Right cardiac atrium (tissue), 5 donors: ENCODE measurements at regions not wholly inside any gene's neighbourhood (a gene's known extent, or its start where the extent isn't known, plus 50 kb on each side); places are given as distances from the start of the nearest gene placed in this dataset.

ENCODE experiments used
- ATAC-seq, 2 donors: fragments of 200-7000 bp; cut with Tn5 transposase; one replicate each; pipeline versions ENCODE4 v1.8.0 to v1.9.1; 2020; ENCODE audit warnings: moderate library complexity in 2 of 2, mild to moderate bottlenecking in 1 of 2
- DNase-seq, 3 donors: peaks; one replicate each; pipeline ENCODE4 v3.0.0-alpha.2; 2020
- H3K27ac ChIP-seq: one replicate; pipeline ENCODE4 v1.5.1; 2013; ENCODE audit warnings: mild to moderate bottlenecking, low read length, control low read depth, moderate library complexity
- H3K27me3 ChIP-seq: one replicate; pipeline ENCODE4 v1.6.1; 2013; ENCODE audit not compliant: control insufficient read depth, insufficient read depth
- H3K4me1 ChIP-seq: one replicate; pipeline ENCODE4 v1.6.1; 2013; ENCODE audit warnings: low read length; ENCODE audit not compliant: control insufficient read depth, insufficient read depth
- H3K4me3 ChIP-seq: one replicate; pipeline ENCODE4 v1.5.1; 2013; ENCODE audit warnings: low read length, control low read depth
- H3K9me3 ChIP-seq: one replicate; pipeline ENCODE4 v1.6.1; 2013; ENCODE audit warnings: low read length; ENCODE audit not compliant: control insufficient read depth
- WGBS: extraction: QIAGEN DNeasy Blood & Tissue Kit; methylation state at CpG from one replicate; pipeline ENCODE4 v1.1.7; 2013; 5-methylcytosine and 5-hydroxymethylcytosine counted together
- intact Hi-C, 4 donors: fragments of 100-400 bp; cut with DNase I; formaldehyde crosslinking; loops; one replicate each; pipeline versions ENCODE4 v1.11.0 to v1.14.0; 2022 to 2023
- donor health status: healthy with polysubstance abuse.
- donor health status: DM: no; HTN: yes; CAD: no.
- donor health status: DM: no; HTN: no; CAD: no.
- donor health status: DM: no; HTN: yes; CAD: no; lungs with severe emphysema.
- donor health status: DM: yes; HTN: yes; CAD: no.

DNA sequence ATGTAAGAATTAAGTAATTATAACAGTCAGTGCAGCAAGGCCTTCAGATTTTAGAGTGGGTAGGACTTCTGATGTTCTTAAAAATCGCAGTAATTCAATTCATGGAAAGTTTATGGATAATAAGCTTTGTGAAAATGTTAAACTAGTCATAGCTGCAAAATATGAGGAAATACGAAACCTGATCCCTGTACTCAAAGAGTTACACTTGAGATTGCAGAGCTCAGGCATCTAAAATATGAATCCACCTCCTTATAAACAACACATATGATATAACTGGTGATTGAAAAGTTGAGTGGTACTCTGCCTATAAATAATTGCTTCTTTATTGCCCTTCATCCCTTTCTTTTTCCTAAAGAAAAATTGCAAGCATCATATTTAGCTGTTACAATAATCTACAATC, 473.3 kb downstream of the OTOL1 start:
- DNase-seq, result no peak

DNA sequence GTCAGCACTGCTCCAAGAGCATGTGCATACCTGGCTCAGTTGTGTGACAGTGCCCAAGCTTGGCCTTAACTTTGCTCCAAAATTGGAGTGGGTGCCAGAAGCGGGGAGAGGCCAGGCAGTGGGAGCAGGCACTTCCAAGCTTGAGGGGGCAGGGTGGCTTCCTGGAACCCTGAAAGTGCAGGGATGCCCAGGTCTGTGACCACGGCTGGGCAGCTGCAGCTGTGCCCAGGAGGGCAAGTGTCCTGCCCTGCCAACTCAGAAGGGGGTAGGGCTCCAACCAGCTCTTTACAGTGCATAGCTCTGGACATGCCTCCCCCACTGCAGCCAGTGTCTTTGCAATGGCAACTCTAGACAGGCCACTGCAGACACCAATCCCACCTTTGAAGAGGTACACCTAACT, 478.6 kb downstream of the OTOL1 start:
- Histone ChIP-seq H3K4me3 (no peak overlapping the region), H3K9me3 (no peaks in the 10 kb centered on the region), H3K4me1 (no peaks in the 10 kb centered on the region), H3K27ac (no peak overlapping the region), H3K27me3 (no peaks in the 10 kb centered on the region)
- 82% methylated on average over 2 of the region's 2 CpGs for WGBS
- ATAC-seq, result no peak
- intact Hi-C loops, result no loop called here
- DNase-seq, result peak in 1 of 3 donors; percentile 20

More for the DNA sequence above, 473.3 kb downstream of the OTOL1 start:
- Histone ChIP-seq H3K4me1 (no peaks in the 10 kb centered on the region), H3K27ac (no peak overlapping the region), H3K27me3 (no peaks in the 10 kb centered on the region), H3K4me3 (no peak overlapping the region), H3K9me3 (no peaks in the 10 kb centered on the region)
- 80% methylated on average over 2 of the region's 2 CpGs for WGBS
- no peak for ATAC-seq
- intact Hi-C loops, result no loop called here

DNA sequence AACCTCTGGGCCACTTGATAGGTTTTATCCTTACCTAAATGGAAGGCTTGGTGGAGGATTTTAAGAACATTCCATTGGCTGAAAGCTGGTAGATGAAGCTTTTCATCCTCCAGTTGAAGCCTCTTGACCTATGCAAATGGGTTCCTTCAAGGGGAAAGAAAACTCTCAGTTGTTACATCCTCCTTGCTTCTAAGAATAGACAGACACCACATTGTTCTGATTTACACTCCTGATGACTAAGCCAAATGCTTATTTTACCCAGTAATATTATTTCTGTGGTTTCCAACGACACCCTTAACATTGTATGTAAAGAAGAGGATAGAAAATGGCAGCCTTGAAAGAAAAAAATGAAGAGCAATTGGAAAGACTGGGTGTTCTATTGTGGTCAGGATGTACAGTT, 480.5 kb downstream of the OTOL1 start:
- Histone ChIP-seq H3K27ac (no peak overlapping the region), H3K4me1 (no peaks in the 10 kb centered on the region), H3K9me3 (no peaks in the 10 kb centered on the region), H3K27me3 (no peaks in the 10 kb centered on the region), H3K4me3 (no peak overlapping the region)
- ATAC-seq (no peak), DNase-seq (no peak)
- intact Hi-C loops, result no loop called here
- WGBS, result 60% methylated on average over 1 of the region's 1 CpG

DNA sequence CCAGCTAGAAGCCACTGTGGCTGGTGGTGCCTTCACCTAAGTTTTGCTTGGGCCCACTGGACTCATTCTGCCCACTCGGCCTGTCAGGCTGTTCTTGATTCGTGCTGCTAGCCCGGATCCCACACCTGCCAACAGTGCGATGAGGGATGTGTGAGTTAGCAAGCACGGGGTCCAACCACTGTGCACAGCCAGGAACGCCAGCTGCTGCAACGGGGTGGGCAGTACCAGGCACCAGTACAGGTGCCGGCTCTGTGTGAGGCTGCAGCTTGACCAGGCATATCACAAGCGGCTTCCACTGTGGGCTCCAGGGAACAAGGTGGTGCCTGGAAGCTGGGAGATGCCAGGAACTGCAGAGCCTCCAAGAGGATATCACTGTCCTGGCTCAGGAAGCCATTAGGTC, 481.2 kb downstream of the OTOL1 start:
- no peaks in the 10 kb centered on the region for H3K27me3 ChIP-seq
- H3K4me3 ChIP-seq, result no peak overlapping the region
- intact Hi-C loops, result no loop called here
- WGBS, result 88% methylated on average over 9 of the region's 9 CpGs
- DNase-seq (no peak), ATAC-seq (no peak)
- H3K27ac ChIP-seq, result no peak overlapping the region
- no peaks in the 10 kb centered on the region for H3K9me3 ChIP-seq
- no peaks in the 10 kb centered on the region for H3K4me1 ChIP-seq

DNA sequence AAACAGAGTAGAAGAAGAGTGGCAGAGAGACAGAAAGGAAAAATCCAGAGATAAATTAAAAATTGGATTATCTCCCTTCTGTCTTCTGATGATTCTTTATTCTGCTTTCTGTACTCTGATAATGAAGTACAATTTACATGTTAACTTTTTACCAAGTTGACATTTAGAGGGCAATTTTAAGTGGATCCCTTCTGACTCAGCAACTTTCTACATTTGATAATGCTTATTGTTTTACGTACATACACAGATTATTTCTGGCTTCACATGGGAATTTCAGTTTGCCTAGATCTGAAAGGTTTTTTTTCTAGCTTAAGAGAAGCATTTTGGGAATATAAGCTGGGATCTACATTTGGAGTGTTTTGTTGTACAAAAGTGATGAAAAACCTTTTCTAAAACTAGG, 491.3 kb downstream of the OTOL1 start:
- WGBS, result 19% methylated on average over 1 of the region's 1 CpG
- intact Hi-C loops, result no loop called here
- no peaks in the 10 kb centered on the region for H3K9me3 ChIP-seq
- no peak for DNase-seq
- no peak overlapping the region for H3K27ac ChIP-seq
- no peak overlapping the region for H3K4me3 ChIP-seq
- H3K4me1 ChIP-seq, result no peaks in the 10 kb centered on the region
- ATAC-seq, result no peak
- no peaks in the 10 kb centered on the region for H3K27me3 ChIP-seq

DNA sequence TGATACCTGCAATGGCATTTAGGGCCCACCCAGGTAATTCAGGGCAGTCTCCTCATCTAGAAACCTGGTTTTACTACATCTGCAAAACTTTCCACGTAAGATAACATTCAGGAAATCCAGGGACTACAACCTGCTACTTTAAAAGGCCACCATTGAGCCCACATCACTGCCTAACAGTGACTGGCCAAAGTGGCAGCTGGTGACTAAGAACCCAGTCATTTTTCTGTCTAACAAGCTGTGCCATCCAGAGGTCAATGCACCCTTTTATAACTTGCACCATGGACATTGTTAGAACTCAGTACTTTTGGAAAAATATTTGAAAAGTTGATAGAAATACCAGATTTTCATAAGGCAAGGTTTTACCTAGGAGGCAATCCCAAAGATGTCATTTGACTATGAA, 492.4 kb downstream of the OTOL1 start:
- Histone ChIP-seq H3K4me3 (no peak overlapping the region), H3K4me1 (no peaks in the 10 kb centered on the region), H3K27ac (no peak overlapping the region), H3K9me3 (no peaks in the 10 kb centered on the region), H3K27me3 (no peaks in the 10 kb centered on the region)
- ATAC-seq (no peak), DNase-seq (no peak)
- 71% methylated on average over 1 of the region's 1 CpG for WGBS
- intact Hi-C loops, result no loop called here

DNA sequence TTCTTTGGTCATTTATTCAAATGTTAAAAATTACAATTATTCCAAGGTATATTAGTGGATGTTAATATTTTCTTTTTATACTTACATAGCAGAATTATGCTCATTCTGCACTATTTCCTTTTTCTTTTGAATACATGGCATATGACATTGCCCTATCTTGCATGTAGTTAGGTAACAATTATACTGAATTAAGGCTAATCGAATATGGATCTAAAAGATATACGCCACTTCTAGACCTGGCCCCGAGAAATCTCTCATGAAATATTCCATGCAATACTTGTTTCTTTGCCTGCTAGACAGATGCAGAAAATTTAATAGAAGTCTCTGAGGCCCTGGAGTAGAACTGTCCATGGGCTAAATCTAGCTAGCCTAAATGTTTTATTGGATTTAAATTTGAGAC, 493.4 kb downstream of the OTOL1 start:
- Histone ChIP-seq H3K27me3 (no peaks in the 10 kb centered on the region), H3K4me1 (no peaks in the 10 kb centered on the region), H3K27ac (no peak overlapping the region), H3K4me3 (no peak overlapping the region), H3K9me3 (no peaks in the 10 kb centered on the region)
- 91% methylated on average over 3 of the region's 3 CpGs for WGBS
- intact Hi-C loops, result no loop called here
- no peak for DNase-seq
- no peak for ATAC-seq

DNA sequence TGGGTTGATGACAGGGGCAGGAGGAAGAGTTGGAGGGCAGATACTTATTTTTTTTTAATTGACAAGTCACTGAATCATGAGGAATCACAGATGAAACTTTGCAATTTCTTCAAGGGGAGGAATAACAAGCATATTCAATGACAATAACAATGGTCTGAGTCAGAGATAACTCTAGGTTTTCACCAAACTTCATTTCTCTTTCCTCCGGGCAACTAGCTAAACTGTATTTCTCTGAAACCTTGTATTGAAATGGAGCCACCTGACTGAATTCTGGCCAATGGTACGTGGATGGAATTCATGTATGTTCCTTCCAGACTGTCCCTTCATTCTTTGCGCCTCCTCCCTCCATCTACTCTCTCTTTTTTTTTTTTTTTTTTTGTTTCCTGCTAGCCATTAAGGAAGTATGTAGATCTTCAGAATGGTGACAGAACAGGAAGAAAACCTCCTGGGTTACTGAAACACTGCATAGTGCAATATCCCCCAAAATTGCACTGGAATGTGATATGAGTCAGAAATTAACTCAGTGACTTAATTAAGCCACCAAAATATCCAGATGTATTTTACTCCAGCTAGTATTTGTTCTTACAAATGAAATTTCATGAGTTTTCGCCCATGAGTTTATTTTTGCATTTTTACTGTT, 495.4 kb downstream of the OTOL1 start:
- 87% methylated on average over 4 of the region's 4 CpGs for WGBS
- no peak overlapping the region for H3K4me3 ChIP-seq
- no peaks in the 10 kb centered on the region for H3K27me3 ChIP-seq
- no peak for DNase-seq
- no peak for ATAC-seq
- intact Hi-C loops, result no loop called here
- H3K9me3 ChIP-seq, result no peaks in the 10 kb centered on the region
- H3K27ac ChIP-seq, result no peak overlapping the region
- H3K4me1 ChIP-seq, result no peaks in the 10 kb centered on the region

DNA sequence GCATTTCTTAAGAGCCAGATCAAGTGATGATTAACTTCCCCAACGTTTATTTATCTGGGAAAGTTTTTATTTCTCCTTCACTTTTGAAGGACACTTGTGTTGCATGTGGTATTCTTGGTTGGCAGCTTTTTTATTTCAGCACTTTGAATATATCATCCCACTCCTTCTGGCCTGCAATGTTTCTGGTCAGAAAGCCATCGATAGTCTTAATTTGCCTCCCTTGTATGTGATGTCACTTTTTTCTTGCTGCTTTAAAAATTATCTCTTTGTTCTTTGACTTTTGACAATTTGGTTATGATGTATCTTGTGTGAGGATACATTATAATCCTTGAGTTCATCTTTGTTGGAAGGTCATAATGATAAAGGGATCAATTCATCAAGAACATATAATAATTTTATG, 503.2 kb downstream of the OTOL1 start:
- WGBS, result 71% methylated on average over 2 of the region's 2 CpGs
- no peak overlapping the region for H3K27ac ChIP-seq
- H3K4me3 ChIP-seq, result no peak overlapping the region
- no peaks in the 10 kb centered on the region for H3K27me3 ChIP-seq
- intact Hi-C loops, result no loop called here
- H3K9me3 ChIP-seq, result no peaks in the 10 kb centered on the region
- H3K4me1 ChIP-seq, result no peaks in the 10 kb centered on the region
- DNase-seq (no peak), ATAC-seq (no peak)

DNA sequence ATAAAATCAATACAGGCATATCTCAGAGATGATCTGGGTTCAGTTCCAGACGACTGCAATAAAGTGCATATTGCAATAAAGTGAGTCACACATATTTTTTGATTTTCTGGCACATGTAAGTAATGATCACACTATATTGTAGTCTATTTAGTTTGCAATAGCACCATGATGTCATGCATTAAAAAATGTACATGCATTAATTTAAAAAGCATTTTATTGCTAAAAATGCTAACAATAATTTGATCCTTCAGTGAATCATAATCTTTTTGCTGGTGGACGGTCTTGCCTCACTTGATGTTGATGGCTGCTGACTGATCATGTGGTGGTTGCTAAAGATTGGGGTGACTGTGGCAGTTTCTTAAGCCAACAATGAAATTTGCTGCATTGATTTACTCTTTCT, 511.1 kb downstream of the OTOL1 start:
- DNase-seq, result no peak
- no peak for ATAC-seq
- Histone ChIP-seq H3K4me3 (no peak overlapping the region), H3K27me3 (no peaks in the 10 kb centered on the region), H3K9me3 (no peaks in the 10 kb centered on the region), H3K4me1 (no peaks in the 10 kb centered on the region), H3K27ac (no peak overlapping the region)
- intact Hi-C loops, result no loop called here
- 76% methylated on average over 2 of the region's 2 CpGs for WGBS

DNA sequence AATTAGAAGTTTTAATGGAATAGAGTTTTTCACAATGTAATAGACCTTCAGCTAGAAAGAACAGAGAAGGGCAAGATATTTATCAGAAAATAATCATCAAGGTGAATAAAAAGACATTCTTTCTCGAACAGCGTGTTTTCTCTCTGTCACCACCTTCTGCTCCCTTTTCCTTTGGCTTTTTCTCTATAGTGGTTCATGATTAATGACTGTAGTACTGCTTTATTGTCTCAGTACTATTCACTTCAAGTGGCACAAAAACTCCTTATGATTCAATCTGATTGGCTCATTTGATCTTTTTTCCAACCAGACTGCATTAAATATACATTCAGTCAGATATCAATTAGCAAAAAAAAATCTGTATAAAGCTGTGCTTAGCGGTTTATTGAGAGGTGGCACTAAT, 516.0 kb downstream of the OTOL1 start:
- no peaks in the 10 kb centered on the region for H3K9me3 ChIP-seq
- no peaks in the 10 kb centered on the region for H3K27me3 ChIP-seq
- ATAC-seq (no peak), DNase-seq (no peak)
- no peak overlapping the region for H3K4me3 ChIP-seq
- WGBS, result 75% methylated on average over 3 of the region's 3 CpGs
- H3K4me1 ChIP-seq, result no peaks in the 10 kb centered on the region
- H3K27ac ChIP-seq, result no peak overlapping the region
- intact Hi-C loops, result no loop called here

DNA sequence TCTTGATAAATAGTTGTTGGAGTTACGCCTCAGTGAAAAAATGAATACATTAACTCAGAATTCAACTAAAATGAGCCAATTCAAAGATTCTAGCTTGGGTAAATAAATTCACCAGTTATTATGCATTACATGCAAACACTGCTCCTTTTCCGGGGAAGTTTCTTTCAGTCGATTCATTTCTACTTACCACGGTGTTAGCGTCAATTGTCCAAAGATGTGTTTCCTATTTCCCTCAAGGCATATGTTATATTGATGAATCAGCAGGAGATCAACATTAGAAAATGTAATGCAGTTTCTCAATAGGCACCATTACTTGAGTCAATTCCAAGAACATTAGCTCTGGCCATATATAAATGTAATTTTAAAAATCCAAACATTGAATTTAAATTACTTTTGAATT, 517.7 kb downstream of the OTOL1 start:
- Histone ChIP-seq H3K27me3 (no peaks in the 10 kb centered on the region), H3K4me1 (no peaks in the 10 kb centered on the region), H3K27ac (no peak overlapping the region), H3K9me3 (no peaks in the 10 kb centered on the region), H3K4me3 (no peak overlapping the region)
- intact Hi-C loops, result no loop called here
- 93% methylated on average over 5 of the region's 5 CpGs for WGBS
- DNase-seq, result no peak
- no peak for ATAC-seq
